CD4-positive, alpha-beta T cell treated with Interleukin-15 for 1 hour (primary cell): ENCODE measurements at regions not wholly inside any gene's neighbourhood (a gene's known extent, or its start where the extent isn't known, plus 50 kb on each side); places are given as distances from the start of the nearest gene placed in this dataset.
"Not testable (repeated sequence)": the region's sequence is repeated elsewhere in the genome, so short reads cannot be mapped to it uniquely, and the experiment has no call there.

Experiments used
- DNase-seq: peaks from one replicate; pipeline ENCODE4 v3.0.0-alpha.2; 2020

- peak; percentile 53 for DNase-seq
Observed at GRCh38 chr13:59391696-59392095, 772.0 kb downstream of the DIAPH3 start.

DNA sequence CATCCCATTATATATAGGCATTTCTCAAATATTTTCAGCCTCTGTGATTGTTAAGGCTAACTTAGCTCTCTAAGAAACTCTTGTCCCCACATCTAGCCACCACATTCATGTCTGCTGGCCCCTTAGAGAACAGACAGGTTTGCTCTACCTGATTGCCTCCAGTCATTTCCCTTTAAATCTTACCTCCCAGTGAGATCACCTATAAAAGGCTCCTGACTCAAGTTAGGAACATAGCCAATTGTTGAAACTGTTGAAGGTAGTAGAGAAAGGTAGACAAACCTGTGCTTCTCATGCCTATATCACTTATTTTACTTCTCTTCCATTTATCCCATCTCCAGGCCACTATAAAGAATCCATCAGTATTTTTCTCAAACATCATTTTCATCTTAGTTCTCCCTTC, 771.4 kb downstream of the DIAPH3 start:
- DNase-seq: no peak

DNA sequence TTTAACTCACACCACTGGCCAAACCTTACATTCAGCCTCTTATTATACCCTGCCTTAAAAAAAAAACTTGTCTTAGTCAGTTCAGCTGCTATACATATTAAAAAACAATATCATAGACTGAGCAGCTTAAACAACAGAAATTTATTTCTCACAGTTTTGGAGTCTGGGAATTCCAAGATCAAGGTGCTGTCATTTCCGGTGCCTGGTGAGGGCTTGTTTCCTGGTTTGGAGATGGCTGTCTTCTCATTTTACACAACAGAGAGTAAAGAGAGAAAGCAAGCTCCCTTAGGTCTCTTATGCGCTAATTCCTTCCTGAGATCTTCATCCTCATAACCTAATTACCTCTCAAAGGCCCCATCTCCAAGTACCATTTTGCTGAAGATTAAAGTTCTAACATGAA, 769.2 kb downstream of the DIAPH3 start:
- no peak for DNase-seq

DNA sequence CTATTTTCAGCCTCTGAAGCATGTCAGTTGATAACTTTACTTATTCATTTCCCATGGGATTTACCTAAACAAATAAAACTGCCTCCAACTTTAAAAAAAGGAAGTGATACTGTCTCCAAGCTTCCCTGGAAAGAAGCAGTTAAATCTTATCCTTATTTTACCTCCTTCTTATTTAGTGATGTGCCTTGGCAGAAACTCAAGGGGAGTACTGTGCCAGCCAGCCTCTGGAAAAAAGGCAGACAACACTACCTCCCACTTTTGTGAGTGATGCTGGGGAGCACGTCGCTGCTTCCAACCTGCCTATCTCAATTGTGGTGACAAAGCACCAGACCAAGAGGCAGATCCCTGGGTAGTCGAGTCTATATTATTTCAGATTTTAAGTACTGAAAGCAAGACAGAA, 765.6 kb downstream of the DIAPH3 start:
- DNase-seq: no peak

DNA sequence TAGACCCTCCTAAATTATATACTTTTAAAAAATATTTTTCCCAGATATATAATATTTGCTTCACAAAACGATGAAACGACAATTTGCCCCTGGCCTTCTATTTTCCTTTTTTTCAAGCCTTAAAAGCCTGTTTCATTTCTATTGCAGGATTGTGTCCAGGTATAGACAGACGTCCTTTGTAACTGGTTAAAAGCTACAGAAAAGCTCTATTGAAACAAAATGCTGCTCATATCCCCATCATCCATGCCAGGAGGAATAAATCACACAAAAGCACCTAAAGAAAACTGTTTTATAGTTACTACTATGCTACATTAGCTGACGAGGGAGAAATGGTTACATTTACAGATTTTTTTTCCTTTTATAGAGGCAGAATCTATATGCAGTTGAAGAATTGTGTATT, 765.1 kb downstream of the DIAPH3 start:
- DNase-seq: no peak

- no peak for DNase-seq
Observed at GRCh38 chr13:59399513-59399912, 764.2 kb downstream of the DIAPH3 start.

DNA sequence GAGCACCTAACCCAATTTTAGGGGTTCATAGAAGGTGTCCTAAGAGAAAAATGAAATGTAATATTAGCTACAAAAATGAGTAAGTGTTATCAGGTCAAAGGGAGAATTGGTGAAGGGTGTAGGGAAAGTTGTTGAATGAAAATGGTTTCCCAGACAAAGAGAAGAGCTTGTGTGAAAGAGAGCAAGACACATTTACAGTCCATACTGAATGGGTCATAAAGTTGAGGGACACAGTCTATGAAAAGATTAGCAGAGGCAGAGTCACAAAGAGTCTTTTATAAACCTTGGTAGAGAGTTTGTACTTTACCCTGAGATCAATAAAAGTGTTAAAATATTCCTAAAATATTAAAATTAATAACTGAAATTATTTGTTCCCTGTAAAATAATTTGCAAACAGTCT, 759.4 kb downstream of the DIAPH3 start:
- no peak for DNase-seq

- DNase-seq: not testable (repeated sequence)
Observed at GRCh38 chr13:59407251-59407650, 756.5 kb downstream of the DIAPH3 start.

DNA sequence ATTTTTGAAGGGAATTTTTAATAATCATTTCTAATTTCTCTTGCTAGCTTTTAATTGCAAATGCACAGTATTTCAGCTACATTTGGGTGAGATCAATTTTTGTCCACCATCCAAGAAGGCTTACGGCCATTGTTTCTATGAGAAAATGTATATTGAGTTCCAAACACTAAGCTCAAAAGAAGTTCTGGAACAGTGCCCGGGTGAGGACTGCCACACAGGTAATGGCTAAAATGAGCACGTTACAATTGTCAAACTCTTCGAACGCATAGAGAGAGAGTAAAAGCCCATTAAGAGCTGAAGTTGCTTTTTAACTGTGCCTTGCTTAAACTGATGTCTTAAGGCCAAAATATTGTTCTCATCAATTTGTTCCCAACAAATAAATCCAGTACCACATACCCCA, 755.0 kb downstream of the DIAPH3 start:
- DNase-seq: no peak

GRCh38 chr13:59409211-59409610, 754.5 kb downstream of the DIAPH3 start:
- DNase-seq: no peak

GRCh38 chr13:59409634-59410200, 754.0 kb downstream of the DIAPH3 start:
- no peak for DNase-seq

DNA sequence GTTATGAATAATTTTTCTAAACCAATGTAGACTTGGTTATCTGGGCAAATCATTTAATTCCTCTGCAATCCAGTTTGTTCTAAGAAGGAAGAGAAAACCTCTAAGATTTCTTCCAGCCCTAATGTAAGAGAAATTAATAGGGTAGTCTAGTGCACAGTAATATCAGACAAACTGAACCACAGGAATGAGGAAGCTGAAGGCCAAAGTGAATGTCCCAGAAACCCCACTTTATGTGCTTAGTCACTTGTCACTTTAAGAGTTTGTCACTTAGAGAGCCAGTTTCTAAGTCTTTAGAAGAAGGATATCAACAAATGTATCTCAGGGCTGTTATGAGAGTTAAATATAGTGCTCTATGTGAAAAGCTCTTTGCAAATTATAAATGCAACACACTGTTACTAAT, 750.6 kb downstream of the DIAPH3 start:
- DNase-seq: no peak

- no peak for DNase-seq
Observed at GRCh38 chr13:59414006-59414405, 749.7 kb downstream of the DIAPH3 start.

GRCh38 chr13:59415498-59415897, 748.2 kb downstream of the DIAPH3 start:
- DNase-seq: no peak

DNA sequence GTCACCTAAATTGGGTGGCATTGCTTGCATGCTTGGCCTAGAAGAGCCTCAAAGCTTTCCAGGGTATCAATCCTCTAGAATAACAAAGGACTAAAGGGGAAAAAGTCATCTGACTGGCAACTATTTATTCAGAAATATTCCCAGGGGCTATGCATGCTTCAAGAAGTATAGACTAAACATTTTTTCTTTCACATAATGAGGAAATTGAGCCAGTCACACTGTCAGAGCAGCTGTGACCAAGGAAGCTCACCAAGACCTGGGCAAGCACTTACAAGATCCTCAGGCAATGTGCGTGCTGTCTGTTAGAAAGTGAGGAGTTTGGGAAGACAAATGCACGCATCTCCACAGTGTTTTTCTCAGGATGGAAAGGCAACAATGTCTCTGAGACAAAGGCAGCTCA, 747.2 kb downstream of the DIAPH3 start:
- no peak for DNase-seq

- no peak for DNase-seq
Observed at GRCh38 chr13:59422646-59423045, 741.1 kb downstream of the DIAPH3 start.

- DNase-seq: no peak
Observed at GRCh38 chr13:59423708-59424340, 739.9 kb downstream of the DIAPH3 start.

GRCh38 chr13:59424661-59425060, 739.1 kb downstream of the DIAPH3 start:
- DNase-seq: no peak

- DNase-seq: no peak
Observed at GRCh38 chr13:59425211-59425741, 738.5 kb downstream of the DIAPH3 start.

- no peak for DNase-seq
Observed at GRCh38 chr13:59435024-59435423, 728.7 kb downstream of the DIAPH3 start.

DNA sequence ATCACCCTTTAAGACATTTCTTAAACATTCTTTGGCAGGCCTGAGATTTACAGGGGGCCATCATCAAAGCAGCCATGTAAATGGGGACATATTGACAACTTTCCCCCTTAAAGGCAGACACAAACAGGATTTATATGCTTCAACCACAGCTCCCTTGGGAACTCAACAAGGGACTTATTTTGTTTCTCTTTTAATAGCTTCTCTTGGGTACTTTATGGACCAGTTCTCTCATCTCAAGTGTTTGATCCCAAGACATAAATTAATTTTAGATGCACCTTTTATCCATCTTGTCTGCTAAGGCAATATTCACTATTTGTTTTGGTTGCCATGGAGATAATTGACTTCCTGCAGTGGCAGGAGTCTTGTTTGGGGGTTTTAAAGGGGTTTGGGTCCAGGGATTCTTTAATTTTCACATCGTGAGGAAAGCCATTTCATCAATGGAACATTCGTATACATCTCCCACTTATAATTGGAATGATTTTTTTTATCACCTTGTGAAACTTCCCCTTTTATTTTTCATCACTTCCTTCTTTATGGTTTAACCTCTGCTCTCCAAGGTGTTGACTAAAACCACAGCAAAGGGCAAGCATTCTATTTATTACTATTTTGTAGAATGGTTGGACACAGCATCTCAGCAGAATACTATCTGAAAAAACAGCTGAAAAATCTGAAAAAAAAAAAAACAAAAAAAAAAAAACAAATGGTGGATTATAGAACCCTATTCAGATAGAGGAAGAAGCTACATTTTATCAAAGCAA, 726.0 kb downstream of the DIAPH3 start:
- DNase-seq: no peak

DNA sequence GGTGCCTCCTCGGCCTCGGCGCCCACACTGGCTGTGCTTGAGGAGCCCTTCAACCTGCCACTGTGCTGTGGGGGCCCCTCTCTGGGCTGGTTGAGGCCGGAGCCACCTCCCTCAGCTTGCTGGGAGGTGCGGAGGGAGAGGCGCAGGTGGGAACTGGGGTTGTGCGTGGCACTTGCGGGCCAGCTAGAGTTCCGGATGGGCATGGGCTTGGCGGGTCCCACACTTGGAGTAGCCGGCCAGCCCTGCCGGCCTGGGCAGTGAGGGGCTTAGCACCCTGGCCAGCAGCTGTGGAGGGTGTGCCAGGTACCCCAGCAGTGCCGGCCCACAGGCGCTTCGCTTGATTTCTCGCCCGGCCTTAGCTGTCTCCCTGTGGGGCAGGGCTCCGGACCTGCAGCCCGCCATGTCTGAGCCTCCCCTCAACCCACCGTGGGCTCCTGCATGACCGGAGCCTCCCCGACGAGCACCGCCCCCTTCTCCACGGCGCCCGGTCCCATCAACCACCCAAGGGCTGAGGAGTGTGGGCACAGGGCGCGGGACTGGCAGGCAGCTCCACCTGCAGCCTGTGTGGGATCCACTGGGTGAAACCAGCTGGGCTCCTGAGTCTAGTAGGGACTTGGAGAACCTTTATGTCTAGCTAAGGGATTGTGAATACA, 723.8 kb downstream of the DIAPH3 start:
- no peak for DNase-seq

DNA sequence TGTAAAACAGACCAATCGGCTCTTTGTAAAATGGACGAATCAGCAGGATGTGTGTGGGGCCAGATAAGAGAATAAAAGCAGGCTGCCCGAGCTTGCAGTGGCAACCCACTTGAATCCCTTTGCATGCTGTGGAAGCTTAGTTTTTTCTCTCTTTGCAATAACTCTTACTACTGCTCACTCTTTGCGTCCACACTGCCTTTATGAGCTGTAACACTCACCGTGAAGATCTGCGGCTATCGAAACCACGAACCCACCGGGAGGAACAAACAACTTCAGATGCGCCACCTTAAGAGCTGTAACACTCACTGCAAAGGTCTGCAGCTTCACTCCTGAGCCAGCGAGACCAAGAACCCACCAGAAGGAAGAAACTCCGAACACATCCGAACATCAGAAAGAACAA, 722.7 kb downstream of the DIAPH3 start:
- not testable (repeated sequence) for DNase-seq
